ENCODE measurements at regions not wholly inside any gene's neighbourhood (a gene's known extent, or its start where the extent isn't known, plus 50 kb on each side); places are given as distances from the start of the nearest gene placed in this dataset.

DNA sequence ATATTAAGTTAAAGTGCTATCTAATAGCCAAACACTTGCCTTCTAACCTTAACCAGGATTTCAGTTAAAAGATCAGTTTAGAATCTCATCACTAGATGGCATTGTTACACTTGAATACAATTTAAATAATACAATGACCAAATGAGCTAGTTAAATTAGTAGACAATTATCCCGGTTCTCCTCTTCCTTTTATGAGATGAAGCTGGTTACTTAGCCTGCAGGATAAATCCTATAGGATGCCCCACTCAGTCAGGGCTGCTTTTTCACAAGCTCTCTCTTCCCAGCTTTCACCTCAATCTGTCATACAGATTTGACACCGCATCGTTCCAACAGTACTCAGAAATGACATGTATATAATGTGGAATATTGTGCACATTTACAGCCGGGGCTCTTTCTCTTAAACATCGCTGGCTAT is 678.8 kb downstream of the KCNJ3 start:
- no peak for ATAC-seq

DNA sequence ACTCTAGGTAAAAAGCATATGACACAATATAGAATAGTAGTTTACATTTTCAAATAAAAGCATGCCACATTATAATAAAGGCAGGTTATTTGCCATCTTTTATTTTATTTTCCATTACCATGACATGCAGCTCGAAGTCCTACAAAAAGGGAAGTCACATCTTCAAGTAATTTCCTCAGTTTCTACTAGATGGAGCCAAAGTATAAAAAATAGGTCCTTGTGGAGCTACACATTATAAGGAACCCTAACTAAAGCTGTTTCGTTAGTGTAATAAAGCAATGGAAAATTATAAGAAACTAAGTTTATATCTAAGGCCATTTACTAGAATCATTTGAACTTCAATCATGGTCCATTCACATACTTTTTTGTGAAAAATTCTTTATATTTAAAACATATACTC is 674.5 kb downstream of the KCNJ3 start:
- no peak for ATAC-seq

DNA sequence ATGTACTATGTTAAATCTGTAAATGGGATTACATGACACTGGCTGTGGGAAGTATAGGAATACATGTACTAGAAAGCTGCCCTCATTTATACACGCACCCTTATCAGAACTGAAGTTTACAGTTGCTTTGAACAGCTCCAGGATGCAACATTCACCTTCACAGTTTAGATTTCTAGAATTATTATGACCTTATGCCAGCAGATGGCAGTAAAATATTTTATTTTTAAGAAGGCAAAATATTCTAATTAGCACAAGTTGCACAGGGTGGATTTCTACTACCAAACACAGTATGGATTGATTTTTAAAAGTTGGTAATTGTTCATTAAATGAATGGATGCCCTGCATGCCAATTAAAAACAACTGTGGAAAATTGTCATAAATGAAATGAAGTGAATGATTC is 670.4 kb downstream of the KCNJ3 start:
- no peak for ATAC-seq

DNA sequence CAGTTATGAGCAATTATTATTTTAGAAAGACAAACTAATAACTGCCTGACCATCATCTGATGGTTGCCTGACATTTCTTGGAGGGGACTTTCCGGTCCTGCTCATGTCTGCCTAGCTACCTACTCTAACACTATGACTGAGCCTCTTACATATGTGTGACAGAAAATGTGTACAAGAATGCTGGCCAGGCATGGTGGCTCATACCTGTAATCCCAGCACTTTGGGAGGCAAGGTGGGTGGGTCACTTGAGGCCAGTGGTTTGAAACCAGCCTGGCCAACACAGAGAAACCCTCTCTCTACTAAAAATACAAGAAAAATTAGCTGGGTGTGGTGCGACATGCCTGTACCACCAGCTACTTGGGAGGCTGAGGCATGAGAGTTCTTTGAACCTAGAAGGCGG is 666.3 kb downstream of the KCNJ3 start:
- ATAC-seq: no peak

DNA sequence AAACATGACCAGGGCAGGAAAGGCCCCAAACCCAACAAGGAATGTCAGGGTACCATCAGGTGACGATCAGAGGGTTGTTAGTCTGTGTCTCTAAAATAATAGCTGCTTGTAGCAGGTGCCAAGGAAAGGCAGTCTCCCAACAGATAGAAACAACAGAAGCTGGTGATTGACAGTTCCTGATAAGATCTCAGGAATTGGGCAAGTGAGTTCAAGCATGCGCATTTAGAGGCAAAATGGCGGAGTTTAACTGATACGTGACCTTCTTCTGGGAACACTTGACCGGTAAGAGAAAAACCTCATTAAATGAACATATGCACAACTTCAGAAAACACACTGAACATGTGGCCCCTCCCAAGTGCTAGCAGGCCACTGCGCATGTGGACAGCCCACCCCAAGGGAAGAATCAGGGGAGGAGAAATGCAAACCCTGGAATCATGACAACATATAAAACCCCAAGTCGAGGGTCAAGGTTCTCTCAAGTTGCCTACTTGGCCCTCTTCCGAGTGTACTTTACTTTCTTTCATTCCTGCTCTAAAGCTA is 664.9 kb downstream of the KCNJ3 start:
- ATAC-seq: no peak

DNA sequence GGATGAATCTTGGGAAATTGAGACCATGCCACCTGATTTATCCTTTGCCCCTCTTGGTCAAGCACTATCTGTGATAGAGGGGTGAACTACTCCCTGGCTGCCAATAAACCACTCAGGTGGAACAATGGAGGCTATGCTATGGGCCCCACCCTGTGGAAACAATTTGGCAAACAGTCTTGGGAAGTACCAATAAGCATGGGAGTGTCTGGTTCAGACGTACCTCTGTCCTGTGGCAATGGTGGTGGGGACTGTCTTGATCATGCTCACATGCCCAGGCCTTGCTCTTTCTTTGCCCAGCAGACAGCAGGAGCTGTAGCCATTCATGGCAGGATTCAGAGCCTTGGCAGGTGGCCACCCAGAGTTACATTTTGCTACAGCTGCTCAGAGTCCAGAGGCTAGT is 658.7 kb downstream of the KCNJ3 start:
- no peak for ATAC-seq

DNA sequence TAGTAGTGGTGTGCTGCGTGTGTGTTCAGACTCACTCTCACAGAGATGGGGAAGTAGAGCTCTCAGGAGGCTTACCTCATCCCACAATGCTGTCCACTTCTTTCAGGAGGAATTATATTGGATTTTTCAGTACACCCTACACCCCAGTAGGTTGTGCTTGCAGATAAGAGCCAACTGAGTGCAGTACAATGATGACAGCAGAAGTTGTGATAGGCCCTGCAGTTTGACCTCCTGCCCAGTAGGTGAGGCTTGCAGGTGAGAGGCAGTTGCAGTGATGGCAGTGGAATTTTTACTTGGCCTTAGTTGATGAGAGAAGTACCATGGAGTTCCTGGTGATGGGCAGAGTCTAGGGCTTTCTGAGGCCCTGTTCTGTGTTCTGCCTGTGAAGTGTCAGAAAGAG is 657.8 kb downstream of the KCNJ3 start:
- no peak for ATAC-seq

DNA sequence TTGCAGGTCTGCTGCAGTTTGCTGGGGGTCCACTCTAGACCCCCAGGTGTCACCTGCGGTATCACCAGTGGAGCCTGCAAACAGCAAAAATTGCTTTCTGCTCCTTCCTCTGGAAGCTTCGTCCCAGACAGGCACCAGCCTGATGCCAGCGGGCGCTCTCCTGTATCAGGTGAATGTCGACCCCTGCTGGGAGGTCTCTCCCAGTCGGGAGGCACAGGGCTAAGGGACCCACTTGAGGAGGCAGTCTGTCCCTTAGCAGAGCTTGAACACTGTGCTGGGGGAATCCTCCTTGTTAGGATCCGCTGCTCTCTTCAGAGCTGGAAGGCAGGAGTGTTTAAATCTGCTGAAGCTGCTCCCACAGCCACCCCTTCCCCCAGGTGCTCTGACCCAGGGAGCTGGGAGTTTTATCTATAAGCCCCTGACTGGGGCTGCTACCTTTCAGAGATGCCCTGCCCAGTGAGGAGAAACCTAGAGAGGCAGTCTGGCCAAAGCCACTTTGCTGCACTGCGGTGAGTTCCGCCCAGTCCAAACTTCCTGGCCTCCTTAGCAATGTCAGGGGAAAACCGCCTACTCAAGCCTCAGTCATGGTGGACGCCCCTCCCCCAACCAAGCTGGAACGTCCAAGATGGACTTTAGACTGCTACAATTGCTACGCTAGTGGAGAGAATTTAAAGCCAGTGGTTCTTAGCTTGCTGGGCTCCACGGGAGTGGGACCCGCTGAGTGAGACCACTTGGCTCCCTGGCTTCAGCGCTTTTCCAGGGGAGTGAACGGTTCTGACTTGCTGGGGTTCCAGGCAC is 652.5 kb downstream of the KCNJ3 start:
- no peak for ATAC-seq

DNA sequence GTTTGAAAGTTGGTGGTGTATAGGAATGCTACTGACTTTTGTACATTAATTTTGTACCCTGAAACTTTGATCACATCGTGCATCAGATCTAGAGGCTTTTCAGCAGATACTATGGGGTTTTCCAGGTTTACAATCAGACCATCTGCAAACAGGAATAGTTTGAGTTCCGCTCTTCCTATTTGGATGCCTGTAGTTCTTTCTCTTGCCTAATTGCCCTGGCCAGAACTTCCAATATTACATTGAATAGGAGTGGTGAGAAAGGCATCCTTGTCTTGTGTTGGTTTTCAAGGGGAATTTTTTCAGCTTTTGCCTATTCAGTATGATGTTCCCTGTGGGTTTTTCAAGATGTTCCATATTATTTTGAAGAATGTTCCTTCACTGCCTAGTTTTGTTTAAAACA is 633.5 kb downstream of the KCNJ3 start:
- ATAC-seq: no peak

DNA sequence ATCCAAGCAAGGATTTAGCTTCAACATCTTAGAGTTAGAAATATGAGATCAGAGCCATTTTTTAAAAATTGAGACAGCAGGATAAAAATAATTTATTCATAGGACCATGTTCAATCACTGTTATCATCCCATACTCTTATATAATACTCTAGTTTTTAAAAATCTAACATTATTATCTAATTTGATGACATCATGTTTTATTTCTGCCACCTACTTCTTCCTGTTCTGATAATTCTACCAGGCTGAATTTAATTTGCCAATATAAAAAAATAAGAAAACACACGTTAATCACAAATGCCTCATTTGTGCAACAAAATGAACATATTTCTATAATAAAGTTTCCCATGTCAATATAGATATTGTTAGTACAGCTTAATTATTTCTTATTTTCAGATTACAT is 621.7 kb downstream of the KCNJ3 start:
- no peak for ATAC-seq

DNA sequence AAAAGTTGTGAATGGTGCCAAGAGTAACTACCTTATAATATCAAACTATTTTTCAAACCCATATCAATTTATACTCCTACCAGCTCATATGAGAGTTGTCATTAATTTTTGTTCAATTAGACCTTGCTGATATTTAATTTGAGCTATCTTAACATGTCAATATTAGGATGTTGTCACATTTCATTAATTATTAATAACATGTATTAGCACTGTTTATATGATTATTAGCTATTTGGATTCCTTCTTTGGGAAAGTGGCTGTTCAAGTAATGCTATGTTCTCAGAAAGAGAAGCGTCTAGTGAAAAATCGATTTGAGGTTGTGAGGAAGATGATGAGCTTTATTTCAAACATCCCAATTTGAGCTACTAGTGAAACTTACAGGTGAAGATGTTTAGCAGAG is 620.2 kb downstream of the KCNJ3 start:
- ATAC-seq: no peak

DNA sequence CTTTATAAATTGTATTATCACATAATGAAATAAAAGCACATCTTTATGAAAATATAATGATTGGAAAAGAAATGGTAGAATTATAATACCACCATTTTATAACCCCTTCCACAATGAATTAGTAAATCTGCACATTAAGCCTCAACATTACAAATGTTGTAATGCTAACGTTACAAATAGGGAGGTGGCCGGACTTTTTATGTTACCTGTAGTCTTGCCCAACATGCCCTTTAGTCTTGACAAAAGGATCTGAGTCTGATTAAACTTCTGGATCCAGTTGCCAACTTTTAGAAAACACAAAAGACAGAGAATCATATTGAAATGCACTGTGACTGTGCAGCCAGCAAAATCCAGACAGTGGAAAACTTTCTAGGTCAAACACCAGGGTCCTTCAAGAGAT is 617.3 kb downstream of the KCNJ3 start:
- no peak for ATAC-seq

DNA sequence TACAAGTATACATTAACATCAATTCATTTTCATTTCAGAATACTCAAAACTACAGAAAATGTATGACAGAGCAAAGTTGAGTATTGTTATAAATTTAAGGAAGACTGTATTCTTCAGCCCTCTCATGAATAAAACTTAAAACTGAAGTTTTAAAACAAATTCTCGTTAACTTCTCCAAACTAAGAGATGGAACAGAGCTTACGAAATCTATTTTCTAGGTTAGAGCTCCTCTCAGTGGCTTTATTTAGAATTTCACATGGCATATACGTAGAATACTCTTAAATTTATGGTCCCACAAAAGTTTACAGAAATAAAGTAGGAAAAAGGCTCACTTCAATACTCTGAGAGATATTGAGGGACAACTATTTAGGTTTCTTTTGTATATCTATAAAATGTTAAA is 612.1 kb downstream of the KCNJ3 start:
- no peak for ATAC-seq

DNA sequence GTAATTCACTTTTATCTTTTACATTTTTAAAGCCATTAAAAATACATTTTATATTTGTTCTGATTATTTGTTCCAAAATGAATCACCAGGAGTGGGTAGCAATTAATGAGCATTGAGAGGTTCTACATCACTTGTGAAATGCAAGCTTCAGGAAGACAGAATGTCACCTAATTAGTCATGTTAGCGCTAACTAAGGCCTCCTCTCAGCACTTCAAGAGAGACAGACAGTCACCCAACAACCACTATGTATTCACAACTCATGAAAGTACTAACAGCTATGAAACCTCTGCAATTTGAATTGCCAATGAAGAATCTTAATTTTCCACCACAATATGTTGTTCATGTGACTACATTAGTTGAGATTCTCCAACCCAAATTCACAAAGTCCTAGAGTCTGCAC is 611.0 kb downstream of the KCNJ3 start:
- no peak for ATAC-seq

DNA sequence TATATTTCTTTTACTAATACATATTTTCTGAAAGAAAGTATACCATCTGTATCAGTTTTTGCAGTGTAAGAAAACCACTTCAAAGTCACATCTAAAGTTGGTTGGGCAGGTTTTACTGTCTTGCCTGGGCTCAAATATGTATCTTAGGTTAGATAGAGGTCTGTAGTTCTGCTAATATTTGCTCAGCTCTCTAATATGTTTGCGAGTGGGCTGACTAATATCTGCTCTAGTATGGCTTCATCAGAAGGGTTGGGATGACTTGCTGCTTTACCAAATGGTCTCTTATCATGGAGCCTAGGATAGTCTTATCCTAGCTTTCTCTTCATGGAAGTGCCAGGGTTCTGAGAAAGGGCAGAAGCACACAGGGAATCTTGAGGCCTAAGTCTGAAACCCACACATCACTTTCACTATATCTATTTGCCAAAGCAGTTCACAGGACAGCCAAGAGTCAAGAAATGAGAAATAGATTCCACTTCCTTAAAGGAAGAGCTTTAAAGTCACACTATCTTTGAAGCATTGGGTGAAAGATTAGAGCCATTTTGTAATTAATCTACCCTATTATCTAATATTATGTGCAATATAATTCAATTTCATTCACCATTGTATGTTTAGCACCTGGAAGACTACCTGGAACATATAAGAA is 610.0 kb downstream of the KCNJ3 start:
- no peak for ATAC-seq

DNA sequence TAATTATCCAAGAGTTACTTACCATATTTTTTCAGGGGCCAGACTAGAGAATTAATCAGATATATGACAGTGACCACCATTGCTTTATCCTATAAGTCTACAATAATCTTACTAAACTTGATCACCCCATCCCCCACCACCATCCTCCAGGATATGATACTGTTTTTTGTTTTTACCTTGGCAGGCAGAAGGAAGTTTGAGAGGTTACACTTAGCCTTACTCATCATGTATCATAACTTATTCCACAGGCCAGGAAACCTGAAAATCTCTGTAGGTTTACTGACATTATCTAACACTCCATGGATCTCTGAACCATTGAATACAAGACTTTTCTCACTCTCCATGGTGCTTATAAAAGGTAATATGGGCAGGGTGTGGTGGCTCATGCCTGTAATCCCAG is 602.7 kb downstream of the KCNJ3 start:
- no peak for ATAC-seq

DNA sequence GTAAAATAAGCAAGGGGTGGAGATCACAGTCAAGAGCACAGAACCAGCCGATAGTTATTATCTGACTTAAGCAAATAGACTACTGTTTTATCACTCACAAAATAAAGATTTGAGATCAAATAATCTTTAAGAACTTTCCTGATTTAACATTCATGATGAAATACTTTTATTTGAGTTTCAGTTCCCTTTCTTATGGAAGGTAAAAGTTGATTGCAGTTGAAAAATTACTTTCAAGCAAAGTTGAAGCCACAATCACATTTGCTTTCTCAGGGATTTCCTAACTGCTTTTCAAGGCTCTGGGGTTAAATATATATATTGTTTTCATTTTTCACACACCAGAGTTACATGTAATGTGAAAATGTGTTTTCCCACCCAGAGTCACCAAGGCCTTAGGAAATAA is 599.5 kb downstream of the KCNJ3 start:
- no peak for ATAC-seq

DNA sequence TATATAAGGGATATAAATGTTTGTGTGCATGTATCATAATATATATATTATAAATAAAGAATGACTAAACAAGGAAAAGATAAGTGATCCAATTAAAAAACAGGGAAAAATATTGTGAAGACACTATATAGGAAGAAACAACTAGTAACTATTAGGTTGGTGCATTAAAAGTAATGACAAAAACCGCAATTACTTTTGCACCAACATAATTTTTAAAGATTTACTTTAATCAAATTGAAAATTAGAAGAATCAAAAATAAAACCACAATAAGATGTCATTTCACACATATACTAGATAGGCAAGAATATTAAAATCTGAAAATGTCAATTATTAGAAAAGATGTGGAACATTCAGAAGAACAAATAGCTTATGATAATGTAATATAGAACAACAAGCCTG is 595.9 kb downstream of the KCNJ3 start:
- no peak for ATAC-seq

DNA sequence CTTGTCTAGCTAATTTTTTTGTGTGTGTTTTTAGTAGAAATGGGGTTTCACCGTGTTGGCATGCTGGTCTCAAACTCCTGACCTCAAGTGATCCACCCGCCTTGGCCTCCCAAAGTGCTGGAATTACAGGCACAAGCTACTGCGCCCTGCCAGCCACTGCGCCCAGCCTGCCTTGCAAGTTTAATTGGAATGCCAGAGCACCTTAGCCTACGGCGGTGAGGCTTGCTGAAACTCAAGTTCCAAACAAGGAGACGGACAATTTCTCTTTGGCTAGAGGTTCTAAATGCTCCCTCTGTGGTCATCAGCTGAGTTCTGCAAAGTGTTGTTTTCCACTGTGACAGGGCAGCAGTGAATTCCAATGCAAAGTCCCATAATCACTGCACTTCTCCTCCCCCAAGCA is 583.4 kb downstream of the KCNJ3 start:
- ATAC-seq: no peak

DNA sequence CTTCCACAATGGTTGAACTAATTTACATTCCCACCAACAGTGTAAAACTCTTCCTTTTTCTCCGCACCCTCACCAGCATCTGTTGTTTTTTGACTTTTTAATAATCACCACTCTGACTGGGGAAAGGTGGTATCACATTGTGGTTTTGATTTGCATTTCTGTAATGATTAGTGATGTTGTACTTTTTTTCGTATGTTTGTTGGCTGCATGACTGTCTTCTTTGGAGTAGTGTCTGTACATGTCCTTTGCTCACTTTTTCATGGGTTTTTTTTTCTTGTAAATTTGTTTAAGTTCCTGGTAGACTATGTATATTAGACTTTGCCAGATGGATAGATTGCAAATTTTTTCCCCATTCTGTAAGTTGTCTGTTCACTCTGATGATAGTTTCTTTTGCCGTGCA is 574.8 kb downstream of the KCNJ3 start:
- ATAC-seq: no peak

DNA sequence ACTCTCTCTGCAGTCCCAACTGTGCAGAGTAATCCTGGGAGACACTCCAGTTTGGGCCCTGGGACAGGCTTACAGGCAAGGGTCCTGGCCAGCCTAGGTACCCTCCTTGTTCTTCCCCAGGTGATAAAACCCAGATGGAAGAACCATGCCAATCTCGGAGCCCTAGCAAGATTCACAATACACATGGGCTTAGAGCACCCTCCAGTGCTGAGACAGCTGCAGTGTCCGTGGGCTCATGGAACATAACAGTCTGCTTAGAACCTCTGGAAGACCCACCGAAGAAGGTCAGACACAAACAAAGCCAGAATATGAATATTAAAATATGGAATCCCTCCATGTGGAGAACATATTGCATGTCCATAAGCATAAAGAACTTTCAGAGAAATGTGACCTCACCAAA is 568.1 kb downstream of the KCNJ3 start:
- ATAC-seq: no peak

DNA sequence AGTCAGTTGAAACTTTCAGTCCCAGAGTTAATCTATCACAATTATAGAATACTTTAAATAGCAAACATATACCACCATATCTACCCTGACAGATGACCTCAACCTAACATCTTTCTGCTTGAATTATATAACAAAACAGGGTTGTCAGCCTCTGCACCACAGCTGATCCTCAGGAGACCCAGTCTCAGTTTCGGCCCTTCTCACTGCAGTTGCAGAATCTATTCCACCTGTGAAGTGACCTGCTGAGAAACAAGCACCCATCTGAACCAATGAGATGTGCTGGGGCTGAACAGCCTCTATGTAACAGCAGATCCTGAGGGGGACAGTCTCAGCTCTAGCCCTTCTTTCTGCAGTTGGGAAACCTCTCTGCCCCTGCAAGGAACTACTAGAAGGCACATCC is 567.6 kb downstream of the KCNJ3 start:
- no peak for ATAC-seq

DNA sequence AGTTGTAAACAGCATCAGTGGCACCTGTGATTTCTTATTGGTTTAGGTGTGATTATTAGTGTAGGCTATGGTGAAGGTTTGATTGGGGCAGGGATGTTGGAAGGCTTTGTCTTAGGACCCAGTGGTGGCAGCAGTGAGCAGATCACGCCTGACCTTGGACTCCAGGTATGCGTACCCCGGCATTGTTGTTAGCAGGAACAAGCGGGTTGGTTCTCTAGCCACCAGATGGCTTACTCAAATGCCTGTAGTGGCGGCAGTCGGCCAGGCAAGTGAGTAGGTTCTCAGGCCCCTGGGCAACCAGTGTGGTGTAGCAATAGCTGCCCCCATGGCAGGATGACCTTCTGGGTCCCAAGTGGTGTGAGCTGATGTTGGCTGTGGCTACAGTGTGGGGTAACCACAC is 558.3 kb downstream of the KCNJ3 start:
- ATAC-seq: no peak

DNA sequence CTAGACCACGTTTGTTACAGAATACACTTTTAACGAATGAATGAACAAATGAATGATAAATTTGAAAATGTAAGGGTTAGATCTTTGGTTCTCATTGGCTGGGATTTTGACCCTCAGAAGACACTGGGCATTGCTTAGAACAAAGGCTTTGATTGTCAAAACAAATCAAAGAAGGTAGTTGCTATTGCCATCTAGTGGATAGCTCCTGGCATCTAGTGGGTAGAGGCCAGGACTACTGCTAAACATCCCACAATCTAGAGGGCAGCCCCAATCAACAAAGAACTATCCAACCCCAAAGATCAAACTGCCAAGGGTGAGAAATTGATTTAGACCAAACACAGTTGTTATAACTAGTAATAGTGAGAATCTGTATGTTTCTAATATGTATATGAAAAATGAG is 552.3 kb downstream of the KCNJ3 start:
- ATAC-seq: no peak

DNA sequence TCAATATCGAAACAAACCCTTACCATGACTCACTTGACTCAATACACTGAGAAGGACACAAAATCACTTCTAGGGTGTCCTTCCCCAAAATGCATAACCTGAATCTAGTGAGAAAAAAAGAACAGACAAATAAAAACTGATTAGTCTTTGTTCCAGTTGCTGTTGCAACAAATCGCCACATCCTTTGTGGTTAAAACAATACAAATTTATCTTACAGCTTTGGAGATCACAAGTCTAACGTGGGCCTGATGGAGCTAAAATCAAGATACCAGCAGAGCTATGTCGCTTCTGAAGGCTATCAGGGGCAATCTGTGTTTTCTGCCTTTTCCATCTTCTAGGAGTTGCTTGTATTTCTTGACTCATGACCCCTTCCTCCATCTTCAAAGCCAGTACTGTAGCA is 541.7 kb downstream of the KCNJ3 start:
- no peak for ATAC-seq

Measured in activated CD4-positive, CD25-positive, alpha-beta regulatory T cell treated with anti-CD3 and anti-CD28 coated beads, Interleukin-2, amount 50 U/mL, for 24 hours (primary cell).